SK-N-DZ (cell line): ENCODE measurements at regions not wholly inside any gene's neighbourhood (a gene's known extent, or its start where the extent isn't known, plus 50 kb on each side); places are given as distances from the start of the nearest gene placed in this dataset.

ENCODE experiments used
- DNase-seq: peaks from one replicate; pipeline ENCODE4 v3.0.0-alpha.2; 2015; ENCODE audit warnings: low spot score

DNA sequence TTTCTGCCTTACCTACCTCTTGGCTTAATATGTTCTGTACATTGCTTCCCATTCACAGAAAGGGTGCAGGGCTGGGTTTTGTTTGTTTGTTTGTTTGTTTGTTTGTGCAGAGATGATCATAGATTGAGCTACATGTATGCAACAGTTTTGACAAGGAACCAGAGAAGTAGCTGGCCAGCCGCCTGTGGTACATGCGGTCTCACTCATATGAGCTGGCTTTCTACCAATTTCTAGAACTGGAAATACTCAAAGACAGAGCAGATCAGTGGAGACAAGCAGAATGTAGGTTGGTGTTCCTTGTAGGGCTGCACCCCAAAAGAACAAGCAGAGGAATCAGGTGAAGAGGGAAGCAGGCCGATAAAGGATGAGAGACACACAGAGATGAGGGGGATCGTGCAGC, 502.7 kb downstream of the SOX2 start:
- no peak for DNase-seq

- DNase-seq: no peak
Observed at GRCh38 chr3:182215881-182216280, 504.2 kb downstream of the SOX2 start.

GRCh38 chr3:182216311-182216970, 504.7 kb downstream of the SOX2 start:
- DNase-seq: no peak

GRCh38 chr3:182220013-182220412, 508.3 kb downstream of the SOX2 start:
- DNase-seq: no peak

DNA sequence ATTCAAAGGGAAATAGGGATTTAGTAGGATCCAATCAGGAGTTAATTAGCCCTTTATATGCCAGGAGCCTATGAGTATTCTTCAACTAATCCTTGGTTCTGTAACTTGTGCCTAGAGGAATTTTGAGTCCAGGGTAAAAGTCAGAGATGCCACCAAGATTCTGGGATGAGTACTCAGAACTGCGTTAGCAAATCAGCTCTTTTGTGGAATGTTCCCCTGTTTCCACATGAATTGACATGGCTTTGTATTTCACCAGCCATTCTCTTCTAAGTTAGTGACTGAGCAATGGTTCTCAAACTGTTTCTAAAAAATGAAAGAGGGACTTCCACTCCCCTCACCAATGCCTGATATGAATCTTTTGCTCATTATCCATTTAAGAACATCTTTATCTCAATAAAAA, 508.7 kb downstream of the SOX2 start:
- no peak for DNase-seq

GRCh38 chr3:182226995-182227394, 515.3 kb downstream of the SOX2 start:
- DNase-seq: no peak

- DNase-seq: no peak
Observed at GRCh38 chr3:182233405-182233804, 521.7 kb downstream of the SOX2 start.

- no peak for DNase-seq
Observed at GRCh38 chr3:182233957-182234356, 522.2 kb downstream of the SOX2 start.

- no peak for DNase-seq
Observed at GRCh38 chr3:182234881-182235280, 523.2 kb downstream of the SOX2 start.

DNA sequence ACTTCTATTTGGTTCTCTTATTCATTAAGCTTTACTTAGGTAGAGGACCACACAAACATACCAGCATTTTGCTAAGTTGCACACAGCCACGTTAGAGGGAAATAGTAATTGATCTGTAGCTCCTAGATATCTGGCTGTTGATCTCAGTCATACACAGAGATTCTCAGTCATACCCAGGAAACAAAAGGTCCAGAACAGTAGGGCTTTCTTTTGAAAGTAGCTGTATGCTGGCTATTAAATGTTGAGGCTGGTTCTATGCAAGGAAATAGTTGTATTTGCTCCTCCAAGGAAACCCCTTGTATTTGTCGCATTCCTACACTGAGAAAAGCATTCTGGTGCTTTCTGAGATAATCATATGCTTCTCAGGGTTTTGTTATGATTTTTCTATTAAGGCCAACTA, 523.8 kb downstream of the SOX2 start:
- DNase-seq: no peak

DNA sequence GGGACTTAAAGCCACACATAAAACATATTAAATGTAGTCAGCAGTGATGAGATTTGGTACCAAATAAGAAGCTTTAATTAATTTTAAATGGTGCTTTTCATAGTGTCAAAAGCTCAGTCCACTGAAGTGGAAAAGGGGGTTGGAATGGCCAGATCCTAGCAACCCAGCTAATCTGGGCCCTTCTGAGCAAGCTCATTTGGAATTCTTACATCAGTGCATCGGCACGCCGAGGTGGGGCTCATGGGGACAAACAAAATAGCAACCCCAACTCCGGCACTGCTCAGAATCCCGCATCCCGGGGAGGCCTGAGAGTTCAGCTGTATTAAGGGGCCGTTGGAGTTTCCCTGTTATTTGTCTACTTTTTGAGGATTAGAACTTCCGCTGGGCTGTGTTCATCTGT, 526.4 kb downstream of the SOX2 start:
- no peak for DNase-seq

GRCh38 chr3:182239316-182239715, 527.6 kb downstream of the SOX2 start:
- DNase-seq: no peak

- DNase-seq: no peak
Observed at GRCh38 chr3:182240474-182240873, 528.7 kb downstream of the SOX2 start.

GRCh38 chr3:182241196-182241765, 529.6 kb downstream of the SOX2 start:
- DNase-seq: no peak

- DNase-seq: peak; percentile 10
Observed at GRCh38 chr3:182241766-182242488, 530.2 kb downstream of the SOX2 start.

- DNase-seq: no peak
Observed at GRCh38 chr3:182242489-182242942, 530.8 kb downstream of the SOX2 start.

DNA sequence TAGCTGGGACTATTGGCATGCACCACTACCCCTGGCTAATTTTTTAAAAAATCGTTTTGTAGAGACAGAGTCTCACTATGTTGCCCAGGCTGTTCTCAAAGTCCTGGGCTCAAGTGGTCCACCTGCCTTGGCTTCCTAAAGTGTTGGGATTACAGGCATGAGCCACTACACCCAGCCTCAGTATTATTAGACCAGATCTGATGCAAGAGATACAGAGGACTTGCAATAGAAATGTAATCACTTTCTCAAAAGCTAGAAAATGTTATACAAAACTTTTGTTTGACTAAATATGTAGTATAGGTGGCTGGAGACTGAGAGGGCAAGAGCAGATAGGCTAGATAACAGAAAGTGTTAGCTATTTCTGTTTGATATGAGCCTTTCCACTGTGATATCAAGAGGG, 531.9 kb downstream of the SOX2 start:
- DNase-seq: no peak

GRCh38 chr3:182244222-182244971, 532.7 kb downstream of the SOX2 start:
- no peak for DNase-seq

- DNase-seq: no peak
Observed at GRCh38 chr3:182245059-182245458, 533.3 kb downstream of the SOX2 start.

DNA sequence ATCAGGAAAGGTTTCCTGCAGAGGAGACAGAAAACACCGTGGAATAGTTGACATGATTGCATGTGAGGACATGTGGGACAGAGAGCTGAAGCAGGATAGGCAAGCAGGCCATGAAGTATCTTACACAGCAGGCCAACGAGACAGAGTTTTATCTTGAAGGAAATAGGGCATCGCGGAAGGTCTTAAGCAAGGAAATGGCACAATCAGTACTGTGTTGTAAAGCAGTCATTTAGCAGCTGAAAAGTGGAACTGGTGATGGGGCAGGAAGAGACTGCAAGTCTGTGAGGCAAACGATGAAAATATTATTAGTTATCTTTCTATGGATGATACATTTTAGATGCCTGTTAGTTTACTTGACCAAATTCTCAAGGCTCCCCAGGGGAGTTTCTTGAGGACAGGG, 535.1 kb downstream of the SOX2 start:
- no peak for DNase-seq

DNA sequence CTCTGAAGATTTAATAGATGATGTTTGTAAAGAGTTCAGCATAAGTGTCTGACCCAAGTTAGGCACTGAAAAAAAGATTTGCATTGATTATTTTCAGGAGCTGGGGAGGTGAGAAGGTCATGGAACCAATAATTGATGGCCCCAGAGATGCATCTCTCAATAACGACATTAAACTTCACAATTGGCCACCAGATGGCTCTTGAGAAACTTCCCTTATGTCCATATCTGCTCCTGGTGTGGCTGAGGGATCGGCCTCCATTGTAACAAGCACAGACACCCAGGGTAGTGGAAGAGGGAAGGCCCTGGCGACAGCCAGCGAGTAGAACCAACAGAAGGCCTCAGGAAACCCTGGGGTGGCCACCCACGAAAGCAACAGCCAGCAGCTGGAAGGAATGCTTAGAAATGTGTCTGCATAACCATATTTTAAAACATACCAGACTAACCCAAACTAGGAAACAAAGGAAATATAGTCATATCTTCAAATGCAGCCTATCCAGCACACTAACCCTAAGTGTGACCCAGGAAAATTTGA, 536.7 kb downstream of the SOX2 start:
- DNase-seq: peak; percentile 12

DNA sequence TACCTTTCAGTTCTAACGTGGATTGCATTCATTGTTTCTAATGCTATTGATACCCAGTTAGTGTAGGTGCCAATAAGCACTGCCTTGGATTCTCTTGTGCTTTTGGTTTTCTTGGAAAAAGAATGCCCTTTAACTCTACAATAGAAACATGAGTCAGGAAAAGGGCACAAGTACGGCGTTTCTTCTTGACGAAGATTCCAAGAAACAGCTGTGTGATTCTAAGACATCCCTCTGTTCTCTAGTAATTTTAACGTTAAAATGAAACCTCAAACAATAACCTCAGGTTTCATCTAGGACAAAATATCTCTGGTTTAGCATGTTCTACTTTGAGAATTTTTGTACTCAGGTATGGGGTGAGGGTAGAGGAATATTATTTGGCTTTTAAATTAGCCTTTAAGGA, 540.5 kb upstream of the ATP11B start:
- no peak for DNase-seq
